ENCODE measurements at regions not wholly inside any gene's neighbourhood (a gene's known extent, or its start where the extent isn't known, plus 50 kb on each side); places are given as distances from the start of the nearest gene placed in this dataset.

DNA sequence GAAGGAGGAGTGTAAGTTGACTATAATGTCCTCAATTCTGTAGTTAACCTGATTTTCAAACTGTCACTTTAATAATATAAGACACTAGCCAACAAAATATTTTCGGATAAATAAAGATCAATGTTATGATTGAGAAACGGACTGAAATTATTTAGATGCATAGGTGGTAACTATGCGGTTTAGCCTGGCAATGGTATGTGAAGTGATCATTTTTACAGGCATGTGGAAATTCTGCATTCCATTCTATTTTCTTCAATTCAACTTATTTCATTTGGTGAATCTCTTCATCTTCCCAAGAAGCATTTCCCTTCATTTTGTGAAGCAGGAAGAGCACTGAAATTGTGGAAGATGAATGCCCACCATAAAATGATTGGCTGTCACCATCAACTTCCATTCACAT lies 1457.5 kb upstream of the CDH9 start:
- Histone ChIP-seq H4K5ac (ENCODE audit: insufficient read length, low read depth, low read length) (no peak overlapping the region), H3K4me1 (replicated peaks in 1 of 4; ENCODE audit: control insufficient read depth in 3 of 4, insufficient read depth in 4 of 4, low read length in 3 of 4) (no peaks in the 10 kb centered on the region), H3K79me2 (ENCODE audit: control insufficient read depth in 1 of 2, insufficient read depth in 2 of 2, low read length in 2 of 2) (no peaks in the 10 kb centered on the region), H2BK12ac (ENCODE audit: low read depth, low read length) (no peak overlapping the region), H4K8ac (ENCODE audit: extremely low read depth, insufficient read depth, low read length) (no peak overlapping the region), H3K18ac (ENCODE audit: extremely low read depth, low read length) (no peak overlapping the region), H3K4me2 (ENCODE audit: insufficient read depth in 1 of 2, low read depth in 2 of 2, low read length in 2 of 2) (no peak overlapping the region), H2BK20ac (ENCODE audit: low read length) (no peak overlapping the region), H3K36me3 (ENCODE audit: control insufficient read depth in 2 of 4, insufficient read depth in 4 of 4, low read length in 3 of 4) (no peaks in the 10 kb centered on the region), H3K27ac (ENCODE audit: low read depth, low read length) (no peak overlapping the region), H3K9ac (replicated peaks in 1 of 4; ENCODE audit: extremely low read depth in 1 of 4, low read depth in 3 of 4, low read length in 3 of 4) (no peak overlapping the region), H3K9me3 (ENCODE audit: insufficient read depth in 2 of 2, low read depth in 1 of 2, low read length in 1 of 2) (no peaks in the 10 kb centered on the region), H2BK120ac (replicated peaks; ENCODE audit: low read depth, low read length) (no peak overlapping the region), H3K56ac (replicated peaks; ENCODE audit: insufficient read length, low read depth, low read length) (no peak overlapping the region), H3K79me1 (ENCODE audit: low read depth, low read length) (no peaks in the 10 kb centered on the region), H2AFZ (ENCODE audit: low read length) (no peak overlapping the region), H3K14ac (ENCODE audit: insufficient read length) (no peak overlapping the region), H3K23me2 (ENCODE audit: low read depth, low read length) (no peaks in the 10 kb centered on the region), H3K4ac (replicated peaks; ENCODE audit: insufficient read length, low read depth, low read length) (no peak overlapping the region), H2AK5ac (ENCODE audit: low read depth, low read length) (no peak overlapping the region), H2BK5ac (ENCODE audit: low read depth, low read length) (no peak overlapping the region), H4K91ac (replicated peaks; ENCODE audit: insufficient read length, low read length) (no peak overlapping the region), H4K20me1 (replicated peaks in 1 of 2; ENCODE audit: control insufficient read depth in 1 of 2, insufficient read depth in 2 of 2, low read length in 2 of 2) (no peaks in the 10 kb centered on the region), H2BK15ac (ENCODE audit: low read length) (no peak overlapping the region), H3K27me3 (replicated peaks in 1 of 4; ENCODE audit: control insufficient read depth in 3 of 4, extremely low read depth in 1 of 4, insufficient read depth in 3 of 4, low read length in 3 of 4) (no peaks in the 10 kb centered on the region), H3K23ac (ENCODE audit: insufficient read length) (no peak overlapping the region), H3K4me3 (ENCODE audit: extremely low read depth in 1 of 4, insufficient read depth in 2 of 4, low read depth in 3 of 4, low read length in 4 of 4) (no peak overlapping the region)
- CTCF ChIA-PET (ENCODE audit: partially characterized antibody) = no interaction called here
- POLR2A ChIA-PET (ENCODE audit: partially characterized antibody) = no interaction called here
- no peak for DNase-seq (ENCODE audit: low read depth in 1 of 2, low spot score in 2 of 2)
- WGBS, 2 experiments (ENCODE audit: extremely low coverage in 1 of 2, insufficient coverage in 1 of 2, insufficient read length in 1 of 2, insufficient replicate concordance in 2 of 2, low coverage in 1 of 2, low lambda C conversion rate in 2 of 2, missing lambda C conversion rate in 1 of 2) = 74% methylated on average over 3 of the region's 3 CpGs; no CpG with 5 or more reads in 1 of the 2 experiments
- no peak for FAIRE-seq
- TF ChIP-seq GTF2F1 (IDR thresholded peaks at IDR 0.05; ENCODE audit: borderline replicate concordance, low read depth, low read length) (no peak), EZH2 (IDR thresholded peaks at IDR 0.05; ENCODE audit: low read depth, low read length, severe bottlenecking) (no peak), SP4 (IDR thresholded peaks at IDR 0.05; ENCODE audit: low read length) (no peak), TBP (IDR thresholded peaks at IDR 0.05; ENCODE audit: low read depth, low read length) (no peak), CREB1 (IDR thresholded peaks at IDR 0.05) (no peak)

Data from H1 (cell line).